HG03025 (cell line): ENCODE measurements at regions not wholly inside any gene's neighbourhood (a gene's known extent, or its start where the extent isn't known, plus 50 kb on each side); places are given as distances from the start of the nearest gene placed in this dataset.

ENCODE experiments used
- ATAC-seq: cut with Tn5 transposase; IDR thresholded peaks from one replicate; pipeline ENCODE4 v1.9.1; 2021; ENCODE audit warnings: mild to moderate bottlenecking, moderate library complexity; ENCODE audit not compliant: unreplicated experiment, low FRiP score

DNA sequence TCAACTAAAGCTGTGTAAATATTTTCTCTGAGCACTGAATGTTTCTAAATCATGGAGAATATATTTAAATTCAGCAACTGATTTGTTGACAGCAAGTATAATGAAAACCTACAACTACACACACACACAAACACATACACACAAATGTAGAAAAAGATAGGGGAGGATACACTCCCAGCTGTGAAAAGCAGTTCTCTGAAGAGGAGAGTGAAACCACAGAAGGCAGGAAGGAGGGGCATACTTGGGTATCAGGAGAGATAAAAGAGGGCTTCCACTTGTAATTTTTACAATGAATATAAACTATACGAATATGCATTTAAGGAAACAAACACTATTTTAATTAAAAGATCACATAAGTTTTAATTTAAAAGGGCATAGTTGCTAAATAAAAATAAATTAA lies 227.8 kb upstream of the SLC24A2 start:
- no peak for ATAC-seq

GRCh38 chr9:20015427-20015931 lies 226.6 kb upstream of the SLC24A2 start:
- peak; percentile 61 for ATAC-seq

DNA sequence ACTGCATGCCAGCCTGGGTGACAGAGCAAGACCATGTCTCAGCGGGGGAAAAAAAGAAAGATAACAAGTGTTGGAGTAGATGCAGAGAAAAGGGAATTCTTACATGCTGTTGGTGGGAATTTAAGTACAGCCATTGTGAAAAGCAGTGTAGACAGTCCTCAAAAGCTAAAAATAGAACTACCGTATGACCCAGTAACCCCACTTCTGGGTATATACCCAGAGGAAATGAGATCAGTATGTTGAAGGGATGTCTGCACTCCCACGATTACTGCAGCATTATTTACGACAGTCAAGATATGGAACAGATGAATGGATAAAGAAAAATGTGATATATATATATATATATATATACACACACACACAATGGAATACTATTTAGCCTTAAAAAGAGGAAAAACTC lies 225.3 kb upstream of the SLC24A2 start:
- ATAC-seq = no peak

- no peak for ATAC-seq
Measured at GRCh38 chr9:20012232-20012631, 223.4 kb upstream of the SLC24A2 start.

DNA sequence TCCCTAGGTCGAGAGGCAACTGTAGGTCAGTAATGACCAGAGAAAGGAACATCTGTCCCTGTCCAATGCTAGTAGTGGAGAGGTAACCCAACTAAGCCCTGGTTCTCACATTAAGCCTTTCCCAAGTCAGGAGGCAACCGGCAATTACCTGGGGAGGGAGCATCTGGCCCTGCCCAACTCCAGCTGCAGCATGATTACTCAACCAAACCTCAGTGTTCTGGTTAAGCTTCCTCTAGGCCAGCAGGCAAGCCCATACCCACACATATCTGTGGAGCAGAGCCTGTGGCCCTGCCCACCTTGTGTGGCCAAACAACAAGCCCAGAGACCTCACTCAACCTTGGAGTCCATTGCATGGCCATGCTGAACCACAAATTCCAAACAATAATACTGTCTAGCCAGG lies 220.8 kb upstream of the SLC24A2 start:
- no peak for ATAC-seq

DNA sequence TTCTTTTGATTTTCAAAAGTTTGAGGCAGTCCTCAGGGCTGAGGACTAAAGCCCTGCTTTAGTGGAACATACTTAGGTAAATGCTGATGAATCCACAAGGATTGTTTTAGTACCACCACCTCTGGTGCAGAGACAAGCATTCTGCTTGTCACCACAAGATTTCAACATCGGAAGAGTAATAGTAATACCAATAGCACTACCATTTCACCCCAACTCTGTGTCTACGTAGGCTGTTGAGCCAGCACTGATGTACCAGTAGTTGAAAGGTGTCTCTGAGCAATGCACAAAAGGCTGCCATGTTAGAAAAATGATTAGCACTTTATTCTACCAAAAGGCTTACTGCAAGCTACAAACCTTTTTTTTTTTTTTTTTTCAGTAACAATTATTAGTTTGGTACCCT lies 213.2 kb upstream of the SLC24A2 start:
- no peak for ATAC-seq

- no peak for ATAC-seq
Measured at GRCh38 chr9:20001058-20001457, 212.2 kb upstream of the SLC24A2 start.

DNA sequence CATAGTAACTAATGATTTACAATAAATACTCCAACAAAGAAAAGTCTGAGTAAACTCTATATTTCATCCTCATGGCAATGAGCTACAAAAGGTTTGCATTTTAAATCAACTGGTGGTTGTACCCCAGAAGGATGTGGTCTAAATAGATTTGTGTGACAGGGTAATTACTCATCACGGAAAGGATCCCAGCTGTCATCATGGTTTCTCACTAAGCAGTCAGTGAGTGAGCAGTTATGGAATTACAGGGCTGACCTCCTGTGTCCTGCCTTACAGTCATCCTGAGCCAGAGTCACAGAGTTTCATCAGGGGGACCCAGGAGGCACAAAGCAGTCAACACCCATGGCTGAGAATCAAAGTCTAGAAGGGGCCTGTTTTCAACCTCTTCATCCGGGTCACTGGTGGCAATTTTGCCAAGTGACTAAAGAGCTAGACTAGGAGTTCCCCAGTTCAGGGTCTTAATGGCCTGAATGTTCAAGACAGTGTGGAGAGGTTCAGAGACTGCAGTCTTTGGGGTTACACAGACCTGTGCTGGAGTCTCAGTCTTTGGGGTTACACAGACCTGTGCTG lies 210.7 kb upstream of the SLC24A2 start:
- peak; percentile 81 for ATAC-seq

DNA sequence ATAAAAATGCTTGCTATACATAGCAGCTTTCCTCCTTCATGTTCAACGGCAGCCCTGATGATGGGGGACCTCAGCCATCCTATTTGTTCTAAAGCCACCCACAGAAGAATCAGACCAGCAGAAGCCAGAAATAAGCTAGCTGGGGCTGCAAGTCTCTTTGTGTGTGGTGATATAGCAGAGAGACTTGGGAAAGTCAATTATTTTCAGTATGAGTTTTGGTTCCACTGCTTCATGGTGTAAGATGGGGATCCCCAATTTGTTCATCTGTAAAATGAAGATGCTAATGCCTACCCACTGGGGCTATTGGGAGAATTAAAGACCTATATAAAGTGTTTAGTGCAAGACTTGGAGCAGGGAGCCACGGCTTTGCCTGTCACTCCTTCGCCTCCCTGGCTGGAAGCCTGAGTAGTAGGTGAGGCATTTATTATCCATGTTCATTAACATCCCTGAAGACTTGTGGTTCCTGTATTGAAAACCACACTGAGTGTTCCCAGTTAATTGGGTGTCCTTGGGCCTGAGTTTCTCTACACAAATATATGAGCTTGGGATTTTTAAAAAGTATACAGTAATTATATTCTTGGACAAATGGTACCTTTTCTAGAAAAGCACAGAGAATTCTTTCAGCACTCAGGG lies 210.1 kb upstream of the SLC24A2 start:
- ATAC-seq = no peak

- no peak for ATAC-seq
Measured at GRCh38 chr9:19998153-19998552, 209.3 kb upstream of the SLC24A2 start.

GRCh38 chr9:19995619-19996018 lies 206.8 kb upstream of the SLC24A2 start:
- ATAC-seq = no peak

DNA sequence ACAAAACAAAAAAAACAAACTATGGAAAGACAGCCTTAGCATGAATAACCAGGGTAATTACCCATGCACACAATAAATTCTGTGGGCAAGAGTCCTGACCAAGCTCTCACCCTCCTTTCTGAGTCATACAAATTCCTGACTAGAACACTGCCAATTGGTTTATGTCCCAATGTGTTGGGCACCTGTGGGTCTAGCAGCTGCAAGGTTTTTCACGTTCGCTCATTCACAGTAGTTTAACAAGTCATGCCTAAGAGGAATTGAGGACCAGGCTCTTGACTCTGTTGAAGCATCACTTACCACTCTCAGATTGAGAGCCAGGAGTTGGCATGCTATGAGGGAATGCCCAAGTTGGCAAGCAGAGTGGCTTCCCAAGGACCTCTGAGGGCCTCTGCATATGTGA lies 205.5 kb upstream of the SLC24A2 start:
- no peak for ATAC-seq

- no peak for ATAC-seq
Measured at GRCh38 chr9:19992556-19992955, 203.7 kb upstream of the SLC24A2 start.

DNA sequence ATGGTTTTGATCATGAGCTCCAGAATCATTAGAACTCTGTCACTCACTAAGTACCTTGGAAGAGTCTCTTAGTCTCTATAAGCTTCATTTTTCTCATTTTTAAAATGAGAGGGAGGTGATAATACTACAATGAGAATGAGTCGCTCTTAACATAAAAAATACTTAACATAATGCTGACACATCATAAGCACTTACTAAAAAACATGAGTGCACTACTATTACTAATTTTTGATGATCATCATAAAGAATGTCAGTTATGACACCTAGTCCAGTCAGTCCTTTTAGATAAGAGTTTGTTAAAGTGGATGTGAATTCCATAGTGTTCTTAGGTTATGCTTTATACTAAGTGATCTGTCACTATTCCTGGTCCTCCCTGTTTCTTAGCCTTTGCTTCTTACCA lies 200.4 kb upstream of the SLC24A2 start:
- ATAC-seq = no peak

- ATAC-seq = no peak
Measured at GRCh38 chr9:19988281-19988680, 199.4 kb upstream of the SLC24A2 start.

DNA sequence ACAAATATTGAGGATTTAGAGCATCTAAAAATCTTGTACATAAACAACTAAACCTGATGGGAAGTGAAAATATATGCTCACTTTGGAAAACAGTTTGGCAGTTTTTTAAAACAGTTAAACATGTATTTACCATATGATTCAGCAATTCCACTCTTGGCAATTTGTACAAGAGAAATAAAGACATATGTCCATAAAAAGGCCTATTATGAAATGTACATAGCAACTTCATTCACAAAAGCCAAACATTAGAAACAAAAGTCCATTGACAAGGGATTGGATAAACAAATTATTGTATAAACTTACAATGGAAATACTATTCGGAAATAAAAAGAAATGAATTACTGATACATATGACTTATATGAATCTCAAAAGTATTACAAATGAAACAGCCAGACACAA lies 196.2 kb upstream of the SLC24A2 start:
- no peak for ATAC-seq

- no peak for ATAC-seq
Measured at GRCh38 chr9:19976226-19976625, 187.4 kb upstream of the SLC24A2 start.

DNA sequence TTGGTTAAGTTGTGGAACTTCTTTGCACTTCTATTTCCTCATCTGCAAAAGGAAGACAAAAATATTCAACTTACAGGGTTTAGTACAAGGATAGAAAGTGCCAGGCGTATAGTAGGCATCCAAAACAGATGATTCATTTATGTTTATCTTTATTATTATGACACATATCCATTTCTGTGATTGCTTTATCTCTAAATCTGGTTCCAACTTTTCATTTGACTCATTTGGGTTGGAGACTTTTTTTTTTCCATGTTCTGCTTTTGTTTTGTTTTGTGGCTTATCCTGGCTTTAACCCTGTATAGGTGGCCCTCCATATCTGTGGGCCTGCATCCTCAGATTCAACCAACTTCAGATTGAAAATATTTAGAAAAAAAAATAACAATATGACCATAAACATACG lies 186.7 kb upstream of the SLC24A2 start:
- no peak for ATAC-seq

- no peak for ATAC-seq
Measured at GRCh38 chr9:19969721-19970120, 180.9 kb upstream of the SLC24A2 start.

- ATAC-seq = no peak
Measured at GRCh38 chr9:19967888-19968459, 179.1 kb upstream of the SLC24A2 start.

- no peak for ATAC-seq
Measured at GRCh38 chr9:19967216-19967887, 178.5 kb upstream of the SLC24A2 start.

DNA sequence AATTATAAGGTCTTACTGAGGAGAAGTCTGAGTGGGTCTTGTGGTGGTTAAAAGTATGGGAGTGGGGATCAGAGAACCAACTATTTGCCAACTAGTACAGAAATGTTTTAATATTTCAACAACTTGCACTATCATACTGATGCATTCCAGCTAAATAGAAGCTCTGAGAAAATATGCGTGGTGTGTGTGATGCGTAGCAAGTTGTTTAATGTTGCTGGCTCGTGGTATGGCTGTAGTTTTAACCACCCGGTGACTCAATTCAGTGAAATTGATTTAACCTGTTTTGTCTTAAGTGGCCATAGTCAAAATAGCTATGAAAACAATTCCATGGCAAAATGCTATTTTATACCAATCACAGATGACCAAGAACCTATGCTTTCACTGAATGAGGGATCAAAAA lies 176.5 kb upstream of the SLC24A2 start:
- ATAC-seq = no peak
